Mucosa of descending colon (tissue), 3 donors: ENCODE measurements at regions not wholly inside any gene's neighbourhood (a gene's known extent, or its start where the extent isn't known, plus 50 kb on each side); places are given as distances from the start of the nearest gene placed in this dataset.

Source experiments
- ATAC-seq: fragments of 200-7000 bp; cut with Tn5 transposase; one replicate; pipeline ENCODE4 v1.9.1; 2020; ENCODE audit warnings: mild to moderate bottlenecking, moderate library complexity
- DNase-seq, 3 donors: peaks; one replicate each; pipeline ENCODE4 v3.0.0-alpha.2; 2020
- H3K36me3 ChIP-seq: fragments of 200-600 bp; one replicate; pipeline ENCODE4 v1.8.0; 2021; ENCODE audit warnings: low read depth, mild to moderate bottlenecking
- H3K4me1 ChIP-seq: fragments of 200-600 bp; one replicate; pipeline ENCODE4 v1.8.0; 2021; ENCODE audit warnings: low read depth, mild to moderate bottlenecking
- H3K4me3 ChIP-seq: fragments of 200-600 bp; one replicate; pipeline ENCODE4 v1.8.0; 2021; ENCODE audit warnings: mild to moderate bottlenecking
- H3K9me3 ChIP-seq: fragments of 200-600 bp; one replicate; pipeline ENCODE4 v1.8.0; 2021; ENCODE audit warnings: mild to moderate bottlenecking
- intact Hi-C, 2 donors: fragments of 100-400 bp; cut with DNase I in 1 of 2; cut with micrococcal nuclease in 1 of 2; formaldehyde crosslinking; loops; one replicate each; pipeline versions ENCODE4 v1.11.0 to v1.11.1; 2022; cut with DNase I, micrococcal nuclease
- TF ChIP-seq, protein P1 (sequence below): fragments of 200-600 bp; IDR thresholded peaks from one replicate; pipeline ENCODE4 v1.8.0; 2022; ENCODE audit warnings: antibody characterized with exemption, mild to moderate bottlenecking
- donor health status: DM: no; HTN: no; CAD: no; lungs with moderate emphysema.
- donor health status: DM: no; HTN: no; CAD: no.
- donor health status: DM: no; HTN: yes; CAD: no.

DNA sequence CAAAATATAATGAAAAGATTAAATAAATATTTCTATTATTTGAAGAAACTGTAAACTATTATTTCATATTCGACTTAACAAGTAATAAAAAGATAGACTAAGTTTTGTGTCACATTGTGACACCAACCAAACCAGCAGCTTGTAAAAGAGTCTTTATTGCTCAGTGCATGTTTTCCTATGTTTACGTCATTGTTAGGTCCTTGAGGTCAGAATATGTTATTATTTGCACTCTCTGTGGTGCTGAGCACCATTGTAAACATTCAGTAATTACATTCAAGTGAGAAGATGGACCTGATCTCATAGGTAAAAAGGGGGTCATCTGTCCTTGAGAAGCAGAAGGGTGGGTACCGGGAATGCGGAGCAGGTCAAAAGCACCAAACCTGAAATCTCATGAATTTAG lies 1999.1 kb upstream of the CELF4 start:
- TF ChIP-seq, protein P1, sequence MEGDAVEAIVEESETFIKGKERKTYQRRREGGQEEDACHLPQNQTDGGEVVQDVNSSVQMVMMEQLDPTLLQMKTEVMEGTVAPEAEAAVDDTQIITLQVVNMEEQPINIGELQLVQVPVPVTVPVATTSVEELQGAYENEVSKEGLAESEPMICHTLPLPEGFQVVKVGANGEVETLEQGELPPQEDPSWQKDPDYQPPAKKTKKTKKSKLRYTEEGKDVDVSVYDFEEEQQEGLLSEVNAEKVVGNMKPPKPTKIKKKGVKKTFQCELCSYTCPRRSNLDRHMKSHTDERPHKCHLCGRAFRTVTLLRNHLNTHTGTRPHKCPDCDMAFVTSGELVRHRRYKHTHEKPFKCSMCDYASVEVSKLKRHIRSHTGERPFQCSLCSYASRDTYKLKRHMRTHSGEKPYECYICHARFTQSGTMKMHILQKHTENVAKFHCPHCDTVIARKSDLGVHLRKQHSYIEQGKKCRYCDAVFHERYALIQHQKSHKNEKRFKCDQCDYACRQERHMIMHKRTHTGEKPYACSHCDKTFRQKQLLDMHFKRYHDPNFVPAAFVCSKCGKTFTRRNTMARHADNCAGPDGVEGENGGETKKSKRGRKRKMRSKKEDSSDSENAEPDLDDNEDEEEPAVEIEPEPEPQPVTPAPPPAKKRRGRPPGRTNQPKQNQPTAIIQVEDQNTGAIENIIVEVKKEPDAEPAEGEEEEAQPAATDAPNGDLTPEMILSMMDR = no peak
- Histone ChIP-seq H3K9me3 (no peaks in the 10 kb centered on the region), H3K4me3 (no peak overlapping the region), H3K36me3 (no peaks in the 10 kb centered on the region), H3K4me1 (no peaks in the 10 kb centered on the region)
- intact Hi-C loops = no loop called here
- DNase-seq (no peak), ATAC-seq (no peak)

DNA sequence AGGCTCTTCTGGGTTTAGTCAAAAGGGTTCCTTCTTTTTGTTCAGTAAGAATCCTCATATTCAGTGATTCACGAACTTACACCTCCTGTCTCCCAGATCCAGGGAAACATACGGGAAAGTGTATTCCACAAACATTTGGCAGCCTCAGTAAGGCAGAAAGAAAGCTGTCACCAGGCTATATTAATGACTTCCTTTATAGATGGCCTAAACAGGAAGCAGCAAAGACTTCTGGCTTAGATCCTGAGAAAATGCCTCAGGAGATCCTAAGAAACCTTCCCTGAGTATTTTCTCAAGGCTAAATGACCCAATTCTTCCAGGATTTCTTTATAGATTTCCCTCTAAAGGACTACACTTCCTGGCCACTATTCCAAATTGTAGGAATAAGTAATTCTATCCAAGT lies 1995.5 kb upstream of the CELF4 start:
- H3K9me3 ChIP-seq = no peaks in the 10 kb centered on the region
- H3K4me1 ChIP-seq = no peaks in the 10 kb centered on the region
- intact Hi-C loops = no loop called here
- H3K36me3 ChIP-seq = no peaks in the 10 kb centered on the region
- H3K4me3 ChIP-seq = no peak overlapping the region
- TF ChIP-seq, protein P1 = no peak
- no peak for ATAC-seq
- DNase-seq = no peak

DNA sequence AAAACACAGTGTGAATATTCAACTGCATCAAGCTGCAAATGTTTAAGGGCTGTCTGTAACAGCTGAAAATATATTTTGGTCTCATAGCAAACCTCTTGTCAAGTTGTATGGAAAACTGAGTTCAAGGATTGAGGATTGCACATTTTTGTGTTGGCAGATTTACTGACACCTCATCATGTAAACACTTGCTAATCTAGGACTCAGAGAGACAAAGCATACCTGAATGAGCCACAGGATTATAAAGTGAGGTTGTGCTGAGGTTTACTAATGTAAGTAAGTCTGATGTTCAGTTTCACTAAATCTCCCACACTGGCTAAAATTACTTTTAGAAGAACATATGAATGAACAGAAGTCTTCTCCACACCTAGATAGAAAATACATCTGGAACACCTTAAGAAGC lies 1993.1 kb upstream of the CELF4 start:
- DNase-seq (no peak), ATAC-seq (no peak)
- Histone ChIP-seq H3K4me1 (no peaks in the 10 kb centered on the region), H3K36me3 (no peaks in the 10 kb centered on the region), H3K9me3 (no peaks in the 10 kb centered on the region), H3K4me3 (no peak overlapping the region)
- TF ChIP-seq, protein P1 = no peak
- intact Hi-C loops = no loop called here

DNA sequence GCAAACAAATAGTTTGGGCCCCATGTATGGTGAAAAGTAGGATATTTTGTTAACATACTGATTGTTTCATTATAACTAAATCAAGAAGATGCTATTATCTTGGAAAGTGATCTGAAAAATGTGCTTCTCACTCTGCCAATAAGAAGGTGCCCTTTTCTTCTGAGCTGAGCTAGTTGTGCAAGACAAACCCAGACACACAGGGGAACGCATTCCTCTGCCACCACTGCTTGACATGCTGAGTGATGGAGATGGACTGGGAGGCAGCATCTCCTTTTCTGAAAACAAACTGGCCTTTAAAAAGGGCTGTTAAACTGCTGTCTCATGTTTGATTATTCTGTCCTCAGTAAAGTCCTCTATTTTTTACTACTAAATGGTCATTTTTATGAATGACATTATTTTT lies 1989.9 kb upstream of the CELF4 start:
- H3K4me1 ChIP-seq = no peaks in the 10 kb centered on the region
- TF ChIP-seq, protein P1 = no peak
- H3K4me3 ChIP-seq = no peak overlapping the region
- DNase-seq = no peak
- intact Hi-C loops = no loop called here
- H3K9me3 ChIP-seq = no peaks in the 10 kb centered on the region
- ATAC-seq = no peak
- no peaks in the 10 kb centered on the region for H3K36me3 ChIP-seq

GRCh38 chr18:39550701-39551100 lies 1985.1 kb upstream of the CELF4 start:
- Histone ChIP-seq H3K4me3 (no peak overlapping the region), H3K9me3 (no peaks in the 10 kb centered on the region), H3K36me3 (no peaks in the 10 kb centered on the region), H3K4me1 (no peaks in the 10 kb centered on the region)
- DNase-seq (no peak), ATAC-seq (no peak)
- TF ChIP-seq, protein P1 = no peak
- intact Hi-C loops = no loop called here

GRCh38 chr18:39549144-39549543 lies 1983.5 kb upstream of the CELF4 start:
- intact Hi-C loops = no loop called here
- Histone ChIP-seq H3K4me3 (no peak overlapping the region), H3K4me1 (no peaks in the 10 kb centered on the region), H3K9me3 (no peaks in the 10 kb centered on the region), H3K36me3 (no peaks in the 10 kb centered on the region)
- no peak for ATAC-seq
- TF ChIP-seq, protein P1 = no peak
- no peak for DNase-seq
